ENCODE measurements at regions not wholly inside any gene's neighbourhood (a gene's known extent, or its start where the extent isn't known, plus 50 kb on each side); places are given as distances from the start of the nearest gene placed in this dataset.
"Not testable (repeated sequence)": the region's sequence is repeated elsewhere in the genome, so short reads cannot be mapped to it uniquely, and the experiment has no call there.

DNA sequence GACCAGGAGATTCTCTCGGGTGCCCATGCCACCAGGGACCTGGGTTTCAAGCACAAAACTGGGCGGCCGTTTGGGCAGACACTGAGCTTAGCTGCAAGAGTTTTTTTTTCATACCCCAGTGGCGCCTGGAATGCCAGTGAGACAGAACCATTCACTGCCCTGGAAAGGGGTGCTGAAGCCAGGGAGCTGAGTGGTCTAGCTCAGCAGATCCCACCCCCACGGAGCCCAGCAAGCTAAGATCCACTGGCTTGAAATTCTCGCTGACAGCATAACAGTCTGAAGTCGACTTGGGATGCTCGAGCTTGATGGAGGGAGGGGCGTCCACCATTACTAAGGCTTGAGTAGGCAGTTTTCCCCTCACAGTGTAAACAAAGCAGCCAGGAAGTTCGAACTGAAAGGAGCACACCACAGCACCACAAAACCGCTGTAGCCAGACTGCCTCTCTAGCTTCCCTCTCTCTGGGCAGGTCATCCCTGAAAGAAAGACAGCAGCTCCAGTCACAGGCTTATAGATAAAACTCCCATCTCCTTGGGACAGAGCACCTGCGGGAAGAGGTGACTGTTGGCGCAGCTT is 157.7 kb downstream of the GIPC2 start:
- TF ChIP-seq, protein P1, sequence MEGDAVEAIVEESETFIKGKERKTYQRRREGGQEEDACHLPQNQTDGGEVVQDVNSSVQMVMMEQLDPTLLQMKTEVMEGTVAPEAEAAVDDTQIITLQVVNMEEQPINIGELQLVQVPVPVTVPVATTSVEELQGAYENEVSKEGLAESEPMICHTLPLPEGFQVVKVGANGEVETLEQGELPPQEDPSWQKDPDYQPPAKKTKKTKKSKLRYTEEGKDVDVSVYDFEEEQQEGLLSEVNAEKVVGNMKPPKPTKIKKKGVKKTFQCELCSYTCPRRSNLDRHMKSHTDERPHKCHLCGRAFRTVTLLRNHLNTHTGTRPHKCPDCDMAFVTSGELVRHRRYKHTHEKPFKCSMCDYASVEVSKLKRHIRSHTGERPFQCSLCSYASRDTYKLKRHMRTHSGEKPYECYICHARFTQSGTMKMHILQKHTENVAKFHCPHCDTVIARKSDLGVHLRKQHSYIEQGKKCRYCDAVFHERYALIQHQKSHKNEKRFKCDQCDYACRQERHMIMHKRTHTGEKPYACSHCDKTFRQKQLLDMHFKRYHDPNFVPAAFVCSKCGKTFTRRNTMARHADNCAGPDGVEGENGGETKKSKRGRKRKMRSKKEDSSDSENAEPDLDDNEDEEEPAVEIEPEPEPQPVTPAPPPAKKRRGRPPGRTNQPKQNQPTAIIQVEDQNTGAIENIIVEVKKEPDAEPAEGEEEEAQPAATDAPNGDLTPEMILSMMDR (IDR thresholded peaks at IDR 0.05; ENCODE audit: low read depth, low read length, poor library complexity, severe bottlenecking), result not testable (repeated sequence)
- not testable (repeated sequence) for TF ChIP-seq EZH2phosphoT487 (IDR thresholded peaks at IDR 0.05; ENCODE audit: borderline replicate concordance, low read length)
